GM12873 (cell line): ENCODE measurements at regions not wholly inside any gene's neighbourhood (a gene's known extent, or its start where the extent isn't known, plus 50 kb on each side); places are given as distances from the start of the nearest gene placed in this dataset.

Source experiments
- TF ChIP-seq, protein P1 (sequence below): IDR thresholded peaks from 2 replicates; pipeline ENCODE4 v1.5.1; 2012; ENCODE audit warnings: low read depth, mild to moderate bottlenecking, moderate library complexity, low read length, control low read depth; ENCODE audit not compliant: insufficient read depth; ENCODE audit errors: missing control alignments

GRCh38 chr9:32067261-32067660, 317.2 kb upstream of the ACO1 start:
- TF ChIP-seq, protein P1, sequence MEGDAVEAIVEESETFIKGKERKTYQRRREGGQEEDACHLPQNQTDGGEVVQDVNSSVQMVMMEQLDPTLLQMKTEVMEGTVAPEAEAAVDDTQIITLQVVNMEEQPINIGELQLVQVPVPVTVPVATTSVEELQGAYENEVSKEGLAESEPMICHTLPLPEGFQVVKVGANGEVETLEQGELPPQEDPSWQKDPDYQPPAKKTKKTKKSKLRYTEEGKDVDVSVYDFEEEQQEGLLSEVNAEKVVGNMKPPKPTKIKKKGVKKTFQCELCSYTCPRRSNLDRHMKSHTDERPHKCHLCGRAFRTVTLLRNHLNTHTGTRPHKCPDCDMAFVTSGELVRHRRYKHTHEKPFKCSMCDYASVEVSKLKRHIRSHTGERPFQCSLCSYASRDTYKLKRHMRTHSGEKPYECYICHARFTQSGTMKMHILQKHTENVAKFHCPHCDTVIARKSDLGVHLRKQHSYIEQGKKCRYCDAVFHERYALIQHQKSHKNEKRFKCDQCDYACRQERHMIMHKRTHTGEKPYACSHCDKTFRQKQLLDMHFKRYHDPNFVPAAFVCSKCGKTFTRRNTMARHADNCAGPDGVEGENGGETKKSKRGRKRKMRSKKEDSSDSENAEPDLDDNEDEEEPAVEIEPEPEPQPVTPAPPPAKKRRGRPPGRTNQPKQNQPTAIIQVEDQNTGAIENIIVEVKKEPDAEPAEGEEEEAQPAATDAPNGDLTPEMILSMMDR = no peak

DNA sequence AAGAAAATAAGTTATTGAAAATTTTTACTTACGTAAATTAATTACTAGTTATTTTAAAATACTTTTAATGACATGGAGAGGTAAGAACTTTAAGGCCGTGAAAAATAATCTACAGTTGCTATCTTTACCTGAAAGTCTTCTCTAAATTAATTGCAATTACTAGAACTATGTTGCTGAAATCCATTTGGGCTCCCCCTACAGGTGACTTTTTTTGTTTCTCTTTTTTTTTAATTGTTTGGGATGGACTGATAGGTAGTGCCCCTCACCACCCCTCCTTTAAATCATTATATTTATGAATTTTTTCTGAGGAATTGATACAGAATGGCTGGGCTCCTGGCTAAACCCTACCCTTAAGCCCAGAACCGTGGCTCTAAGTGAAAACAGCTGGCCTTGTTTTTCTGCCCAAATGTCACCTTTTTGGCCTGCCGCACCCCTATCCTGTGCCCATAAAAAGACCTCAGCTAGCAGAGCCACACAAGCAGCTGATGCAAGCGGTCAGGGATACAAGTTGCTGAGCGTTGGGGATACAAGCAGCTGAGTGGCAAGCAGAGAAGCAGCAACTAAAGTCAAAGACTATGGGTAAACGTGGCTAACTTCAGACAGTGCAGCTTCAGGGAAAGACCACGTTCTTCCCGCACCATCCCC, 315.2 kb upstream of the ACO1 start:
- TF ChIP-seq, protein P1 = peak; percentile 14

GRCh38 chr9:32069969-32070368, 314.5 kb upstream of the ACO1 start:
- TF ChIP-seq, protein P1 = no peak

DNA sequence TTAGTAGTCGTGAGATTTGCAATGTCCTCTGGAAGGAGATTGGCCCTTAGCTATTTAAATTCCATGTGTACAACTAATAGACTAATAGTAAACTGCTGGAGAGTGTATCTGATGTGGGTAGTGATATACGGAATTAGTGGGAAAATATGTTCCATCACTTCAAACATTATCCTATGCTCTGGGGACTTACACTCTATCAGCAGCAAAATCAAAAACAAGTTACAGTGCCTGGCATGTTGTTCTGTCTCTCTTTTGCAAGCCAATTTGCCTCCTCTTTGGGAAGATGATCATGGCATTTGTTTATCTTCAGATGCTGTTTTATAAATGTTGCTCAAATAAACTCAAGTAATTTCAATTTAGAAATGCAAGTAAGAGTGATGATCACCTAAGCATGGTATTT, 311.9 kb upstream of the ACO1 start:
- TF ChIP-seq, protein P1 = no peak

DNA sequence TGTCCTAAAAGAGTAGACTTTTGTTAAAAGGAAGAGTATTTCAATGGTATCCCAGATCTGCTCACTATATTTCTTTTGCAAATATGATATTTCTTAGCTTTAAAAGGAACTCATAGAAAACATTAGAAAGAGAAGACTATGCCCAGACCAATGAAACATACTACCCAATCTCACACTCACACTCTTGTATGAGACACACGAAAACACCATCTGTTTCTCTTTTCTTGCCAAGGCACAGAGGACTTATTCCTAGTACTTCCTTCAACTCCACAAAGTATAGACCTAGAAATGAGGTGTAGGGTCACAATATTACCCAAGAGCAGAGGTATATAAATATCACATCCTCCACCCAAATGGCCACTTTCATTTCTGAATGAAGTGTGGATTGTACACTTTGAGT, 292.4 kb upstream of the ACO1 start:
- TF ChIP-seq, protein P1 = no peak

- TF ChIP-seq, protein P1 = no peak
Observed at GRCh38 chr9:32117291-32117690, 267.2 kb upstream of the ACO1 start.

- TF ChIP-seq, protein P1 = no peak
Observed at GRCh38 chr9:32128546-32128945, 255.9 kb upstream of the ACO1 start.
